A549 (cell line): ENCODE measurements at regions not wholly inside any gene's neighbourhood (a gene's known extent, or its start where the extent isn't known, plus 50 kb on each side); places are given as distances from the start of the nearest gene placed in this dataset.

Source experiments
- ATAC-seq, 2 experiments: fragments of 200-7000 bp in 1 of 2; fragments of >200 bp in 1 of 2; cut with Nextera tagmentation in 1 of 2; cut with Tn5 transposase in 1 of 2; 3 replicates each; pipeline versions ENCODE4 v1.8.0 to v1.9.1; 2018 to 2020; ENCODE audit warnings: mild to moderate bottlenecking in 1 of 2, moderate library complexity in 1 of 2
- CTCF ChIA-PET: fragments of 300-600 bp; sonication (Branson Sonifier 250); formaldehyde crosslinking; extraction: SDS; loops from one replicate; lab custom pipeline; 2021; ENCODE audit warnings: antibody characterized with exemption, inconsistent platforms; lab: Yijun Ruan, JAX
- POLR2A ChIA-PET: fragments of 350-600 bp; formaldehyde crosslinking; extraction: SDS; loops from one replicate; lab custom pipeline; 2021; ENCODE audit warnings: antibody characterized with exemption, inconsistent platforms; lab: Yijun Ruan, JAX
- DNase-seq, 2 experiments: peaks; one replicate each; pipeline versions ENCODE4 v3.0.0 to v3.0.0-alpha.2; 2011 to 2016; ENCODE audit warnings: low read depth in 1 of 2, low spot score in 1 of 2
- FAIRE-seq: peaks from 2 replicates; lab custom pipeline; 2011; peaks lifted over from hg19 to GRCh38; lab: Jason Lieb, UNC
- H3K27ac ChIP-seq, 2 experiments: fragments of >200 bp; sonication (Bioruptor Twin); formaldehyde crosslinking; 3 replicates each; pipeline ENCODE4 v1.5.1; 2016 to 2017
- H3K4me1 ChIP-seq: fragments of >200 bp; sonication (Bioruptor Twin); formaldehyde crosslinking; 3 replicates; pipeline ENCODE4 v1.6.1; 2016
- H3K4me2 ChIP-seq: fragments of >200 bp; sonication (Bioruptor Twin); formaldehyde crosslinking; 3 replicates; pipeline ENCODE4 v1.6.1; 2016
- H3K4me3 ChIP-seq: fragments of >200 bp; sonication (Bioruptor Twin); formaldehyde crosslinking; 3 replicates; pipeline ENCODE4 v1.5.1; 2016
- H3K9me3 ChIP-seq: fragments of >200 bp; sonication (Bioruptor Twin); formaldehyde crosslinking; 3 replicates; pipeline ENCODE4 v1.6.1; 2016
- CBX2 ChIP-seq: fragments of 200-600 bp; sonication (generic); IDR thresholded peaks from 2 replicates; pipeline ENCODE4 v1.6.1; 2016; ENCODE audit warnings: low read depth, mild to moderate bottlenecking, borderline replicate concordance
- E2F6 ChIP-seq: IDR thresholded peaks from 2 replicates; pipeline ENCODE4 v1.6.1; 2012; ENCODE audit warnings: low read depth, borderline replicate concordance
- EHF ChIP-seq: fragments of 250-450 bp; sonication (Bioruptor Pico); IDR thresholded peaks from 2 replicates; pipeline ENCODE4 v1.5.0; 2020; ENCODE audit warnings: mild to moderate bottlenecking
- ESRRA ChIP-seq: fragments of 150-350 bp; IDR thresholded peaks from 2 replicates; pipeline ENCODE4 v1.6.1; 2014; ENCODE audit warnings: mild to moderate bottlenecking, low read length, borderline replicate concordance
- HDAC2 ChIP-seq: fragments of 200-600 bp; sonication (generic); IDR thresholded peaks from 2 replicates; pipeline ENCODE4 v1.6.1; 2016
- HOXB13 ChIP-seq: fragments of 250-450 bp; sonication (Bioruptor Pico); IDR thresholded peaks from 2 replicates; pipeline ENCODE4 v1.5.0; 2020; ENCODE audit warnings: low read depth, mild to moderate bottlenecking, moderate library complexity
- JUN ChIP-seq, 2 experiments: fragments of >200 bp; sonication (Bioruptor Twin); formaldehyde crosslinking; IDR thresholded peaks; 2 replicates in 1 of 2; 3 replicates in 1 of 2; pipeline ENCODE4 v1.6.1; 2016 to 2017
- JUNB ChIP-seq: fragments of >200 bp; sonication (Bioruptor Twin); formaldehyde crosslinking; IDR thresholded peaks from 2 replicates; pipeline ENCODE4 v1.6.1; 2016
- KDM1A ChIP-seq: fragments of 200-600 bp; sonication (generic); IDR thresholded peaks from 2 replicates; pipeline ENCODE4 v1.6.1; 2016; ENCODE audit warnings: low read depth, mild to moderate bottlenecking
- MAFK ChIP-seq: fragments of 450-650 bp; IDR thresholded peaks from 2 replicates; pipeline ENCODE4 v1.6.1; 2014; ENCODE audit not compliant: partially characterized antibody
- MYC ChIP-seq: IDR thresholded peaks from 2 replicates; pipeline ENCODE4 v1.6.1; 2012; ENCODE audit warnings: mild to moderate bottlenecking, inconsistent platforms, low read length, improper control_type of control experiment, borderline replicate concordance
- NFE2L2 ChIP-seq: fragments of 150-350 bp; conservative IDR thresholded peaks from 2 replicates; pipeline ENCODE4 v1.6.1; 2014; ENCODE audit warnings: low read length
- NR3C1 ChIP-seq: fragments of >200 bp; sonication (Bioruptor Twin); formaldehyde crosslinking; IDR thresholded peaks from 3 replicates; pipeline ENCODE4 v1.6.1; 2017
- POLR2AphosphoS2 ChIP-seq: conservative IDR thresholded peaks from 2 replicates; pipeline ENCODE4 v1.6.1; 2012; ENCODE audit warnings: low read length, improper control_type of control experiment, inconsistent platforms
- RAD21 ChIP-seq, 2 experiments: fragments of >200 bp in 1 of 2; sonication (Bioruptor Twin) in 1 of 2; formaldehyde crosslinking in 1 of 2; IDR thresholded peaks in 1 of 2; conservative IDR thresholded peaks in 1 of 2; 2 replicates in 1 of 2; 3 replicates in 1 of 2; pipeline ENCODE4 v1.6.1; 2012 to 2018; ENCODE audit warnings: inconsistent platforms in 1 of 2
- REST ChIP-seq: fragments of 200-600 bp; sonication (generic); IDR thresholded peaks from 2 replicates; pipeline ENCODE4 v1.6.1; 2016; ENCODE audit warnings: antibody characterized with exemption, mild to moderate bottlenecking, moderate library complexity
- RFX5 ChIP-seq: fragments of 450-650 bp; IDR thresholded peaks from 2 replicates; pipeline ENCODE4 v1.7.1; 2014; ENCODE audit warnings: antibody characterized with exemption, mild to moderate bottlenecking, moderate library complexity
- WGBS: methylation state at CpG from one replicate; pipeline ENCODE4 v1.1.6; 2017; ENCODE audit errors: missing lambda C conversion rate; 5-methylcytosine and 5-hydroxymethylcytosine counted together
- TF ChIP-seq, protein P1 (sequence below): fragments of 450-650 bp; IDR thresholded peaks from 2 replicates; pipeline ENCODE4 v1.6.1; 2014; ENCODE audit warnings: antibody characterized with exemption
- TF ChIP-seq, protein P2 (sequence below): fragments of >200 bp; sonication (Bioruptor Twin); formaldehyde crosslinking; IDR thresholded peaks from 3 replicates; pipeline ENCODE4 v1.6.1; 2016
- TF ChIP-seq, protein P3 (sequence below): IDR thresholded peaks from 2 replicates; pipeline ENCODE4 v1.6.1; 2012
- TF ChIP-seq, protein P4 (sequence below): IDR thresholded peaks from 2 replicates; pipeline ENCODE4 v1.6.1; 2012

- no peak for FAIRE-seq
- WGBS, result 91% methylated on average over 3 of the region's 3 CpGs
- H3K4me3 ChIP-seq, result no peak overlapping the region
- TF ChIP-seq E2F6, result no peak
- TF ChIP-seq, all 56 proteins: peak for 0
- H3K4me1 ChIP-seq, result no peaks in the 10 kb centered on the region
- no peak for ATAC-seq
- no peak overlapping the region for H3K27ac ChIP-seq
- ChIA-PET CTCF (no interaction called here), POLR2A (no interaction called here)
- DNase-seq, result no peak
- H3K9me3 ChIP-seq, result no peaks in the 10 kb centered on the region
- no peak overlapping the region for H3K4me2 ChIP-seq
Observed at GRCh38 chr10:60508037-60508436, 118.4 kb upstream of the ANK3 start.

DNA sequence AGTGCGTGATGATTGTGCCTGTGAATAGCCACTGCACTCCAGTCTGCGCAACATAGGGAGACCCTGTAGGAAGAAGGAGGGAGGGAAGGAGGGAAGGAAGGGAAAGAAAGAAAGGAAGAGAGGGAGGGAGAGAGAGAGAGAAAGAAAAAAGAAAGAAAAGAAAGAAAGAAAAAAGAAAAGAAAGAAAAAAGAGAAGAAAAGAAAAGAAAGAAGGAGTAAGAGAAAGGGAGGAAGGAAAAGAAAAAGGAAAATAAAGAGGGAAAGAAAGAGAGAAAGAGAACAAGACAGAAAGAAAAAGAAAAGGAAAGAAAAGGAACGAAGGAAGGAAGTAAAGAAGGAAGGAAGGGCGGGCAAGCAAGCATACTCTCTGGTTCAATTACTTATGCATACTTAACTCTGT, 112.9 kb upstream of the ANK3 start:
- POLR2A ChIA-PET, result no interaction called here
- H3K9me3 ChIP-seq, result no peaks in the 10 kb centered on the region
- no peak overlapping the region for H3K4me3 ChIP-seq
- no peak for ATAC-seq
- TF ChIP-seq KDM1A, result no peak
- no peak for TF ChIP-seq CBX2
- no peak for TF ChIP-seq JUNB
- no peak for TF ChIP-seq POLR2AphosphoS2
- TF ChIP-seq MAFK, result no peak
- TF ChIP-seq ESRRA, result no peak
- no peak for TF ChIP-seq RFX5
- no peak for TF ChIP-seq HDAC2
- TF ChIP-seq, protein P1, sequence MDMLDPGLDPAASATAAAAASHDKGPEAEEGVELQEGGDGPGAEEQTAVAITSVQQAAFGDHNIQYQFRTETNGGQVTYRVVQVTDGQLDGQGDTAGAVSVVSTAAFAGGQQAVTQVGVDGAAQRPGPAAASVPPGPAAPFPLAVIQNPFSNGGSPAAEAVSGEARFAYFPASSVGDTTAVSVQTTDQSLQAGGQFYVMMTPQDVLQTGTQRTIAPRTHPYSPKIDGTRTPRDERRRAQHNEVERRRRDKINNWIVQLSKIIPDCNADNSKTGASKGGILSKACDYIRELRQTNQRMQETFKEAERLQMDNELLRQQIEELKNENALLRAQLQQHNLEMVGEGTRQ, result no peak
- TF ChIP-seq REST, result no peak
- TF ChIP-seq NFE2L2, result no peak
- TF ChIP-seq EHF (CRISPR knock-in tag), result no peak
- TF ChIP-seq HOXB13, result no peak
- no peak for TF ChIP-seq MYC
- no peak for TF ChIP-seq JUN (IDR thresholded peaks at IDR 0.05)
- TF ChIP-seq NR3C1, result no peak
- TF ChIP-seq, protein P2, sequence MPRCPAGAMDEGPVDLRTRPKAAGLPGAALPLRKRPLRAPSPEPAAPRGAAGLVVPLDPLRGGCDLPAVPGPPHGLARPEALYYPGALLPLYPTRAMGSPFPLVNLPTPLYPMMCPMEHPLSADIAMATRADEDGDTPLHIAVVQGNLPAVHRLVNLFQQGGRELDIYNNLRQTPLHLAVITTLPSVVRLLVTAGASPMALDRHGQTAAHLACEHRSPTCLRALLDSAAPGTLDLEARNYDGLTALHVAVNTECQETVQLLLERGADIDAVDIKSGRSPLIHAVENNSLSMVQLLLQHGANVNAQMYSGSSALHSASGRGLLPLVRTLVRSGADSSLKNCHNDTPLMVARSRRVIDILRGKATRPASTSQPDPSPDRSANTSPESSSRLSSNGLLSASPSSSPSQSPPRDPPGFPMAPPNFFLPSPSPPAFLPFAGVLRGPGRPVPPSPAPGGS, result no peak
- TF ChIP-seq, protein P3, sequence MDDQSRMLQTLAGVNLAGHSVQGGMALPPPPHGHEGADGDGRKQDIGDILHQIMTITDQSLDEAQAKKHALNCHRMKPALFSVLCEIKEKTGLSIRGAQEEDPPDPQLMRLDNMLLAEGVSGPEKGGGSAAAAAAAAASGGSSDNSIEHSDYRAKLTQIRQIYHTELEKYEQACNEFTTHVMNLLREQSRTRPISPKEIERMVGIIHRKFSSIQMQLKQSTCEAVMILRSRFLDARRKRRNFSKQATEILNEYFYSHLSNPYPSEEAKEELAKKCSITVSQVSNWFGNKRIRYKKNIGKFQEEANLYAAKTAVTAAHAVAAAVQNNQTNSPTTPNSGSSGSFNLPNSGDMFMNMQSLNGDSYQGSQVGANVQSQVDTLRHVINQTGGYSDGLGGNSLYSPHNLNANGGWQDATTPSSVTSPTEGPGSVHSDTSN, result no peak
- TF ChIP-seq RAD21 (conservative IDR thresholded peaks at IDR 0.05 in 1 of 2, IDR thresholded peaks at IDR 0.05 in 1 of 2), result no peak
- TF ChIP-seq, protein P4, sequence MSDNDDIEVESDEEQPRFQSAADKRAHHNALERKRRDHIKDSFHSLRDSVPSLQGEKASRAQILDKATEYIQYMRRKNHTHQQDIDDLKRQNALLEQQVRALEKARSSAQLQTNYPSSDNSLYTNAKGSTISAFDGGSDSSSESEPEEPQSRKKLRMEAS, result no peak
- 81% methylated on average over 4 of the region's 4 CpGs for WGBS
- H3K4me1 ChIP-seq, result no peaks in the 10 kb centered on the region
- H3K4me2 ChIP-seq, result no peak overlapping the region
- FAIRE-seq, result no peak
- no peak for DNase-seq
- CTCF ChIA-PET, result interaction anchor here (1.2 kb wide), 2 partner anchors 10 to 127 kb away, joined by 3 read pairs; no protein-coding TSS in a partner anchor
- no peak overlapping the region for H3K27ac ChIP-seq
